ENCODE measurements at regions not wholly inside any gene's neighbourhood (a gene's known extent, or its start where the extent isn't known, plus 50 kb on each side); places are given as distances from the start of the nearest gene placed in this dataset.
"Not testable (repeated sequence)": the region's sequence is repeated elsewhere in the genome, so short reads cannot be mapped to it uniquely, and the experiment has no call there.

DNA sequence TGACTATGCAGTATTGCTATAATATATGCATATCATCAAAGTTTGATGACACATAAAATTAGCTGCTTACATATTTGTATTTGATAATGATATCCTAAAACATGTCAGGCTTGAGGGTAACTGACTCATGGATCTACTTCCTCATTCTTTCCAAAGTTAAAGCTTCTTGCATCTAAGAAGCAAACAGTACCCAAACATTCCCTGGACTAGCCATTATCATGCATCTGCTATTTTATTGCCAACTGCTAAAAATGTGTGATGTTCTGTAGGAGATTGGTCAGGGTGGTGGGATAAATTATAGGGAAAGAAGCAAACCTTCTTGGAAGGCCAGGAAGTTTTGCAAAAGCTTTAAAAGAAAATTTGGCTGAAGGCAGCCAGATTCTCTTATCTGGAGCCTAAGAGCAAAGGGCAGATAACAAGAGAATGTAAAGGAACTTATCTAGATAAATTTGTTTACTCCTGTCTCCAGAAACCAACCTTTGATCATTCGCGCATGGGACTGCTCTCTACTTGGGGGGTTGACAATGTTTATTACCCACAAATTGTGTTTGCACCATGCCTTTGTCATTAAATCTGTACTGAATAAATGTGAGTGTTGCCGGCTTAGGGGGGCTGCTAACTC, 604.1 kb upstream of the TLE4 start:
- Mint-ChIP-seq H3K36me3 (ENCODE audit: low read depth) (no peaks in the 10 kb centered on the region), H3K4me1 (no peaks in the 10 kb centered on the region), H3K9me3 (no peaks in the 10 kb centered on the region), H3K27me3 (no peaks in the 10 kb centered on the region), H3K4me3 (no peak overlapping the region), H3K27ac (no peak overlapping the region)
- no peak for ATAC-seq (replicated peaks)

DNA sequence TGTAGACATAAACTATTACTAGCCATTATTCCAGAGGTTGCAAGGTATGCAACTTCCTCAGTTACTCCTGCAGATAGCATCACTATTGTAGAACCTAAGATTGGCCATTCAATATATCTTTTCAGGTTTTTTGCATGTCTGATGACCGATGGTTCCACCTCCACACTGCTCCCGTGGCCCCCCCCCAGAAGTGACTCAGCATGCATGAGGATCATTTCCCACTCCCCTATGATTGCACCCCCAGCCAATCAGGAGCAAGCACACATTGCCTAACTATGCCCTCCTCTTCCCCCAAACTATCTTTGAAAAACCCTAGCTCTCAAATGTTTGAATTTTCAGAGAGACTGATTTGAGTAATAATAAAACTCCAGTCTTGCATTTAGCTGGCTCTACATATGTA, 601.4 kb upstream of the TLE4 start:
- no peak overlapping the region for H3K4me3 Mint-ChIP-seq
- H3K4me1 Mint-ChIP-seq, result no peaks in the 10 kb centered on the region
- H3K27ac Mint-ChIP-seq, result no peak overlapping the region
- no peak for ATAC-seq (replicated peaks)
- H3K27me3 Mint-ChIP-seq, result no peaks in the 10 kb centered on the region
- no peaks in the 10 kb centered on the region for H3K9me3 Mint-ChIP-seq
- H3K36me3 Mint-ChIP-seq (ENCODE audit: low read depth), result no peaks in the 10 kb centered on the region

DNA sequence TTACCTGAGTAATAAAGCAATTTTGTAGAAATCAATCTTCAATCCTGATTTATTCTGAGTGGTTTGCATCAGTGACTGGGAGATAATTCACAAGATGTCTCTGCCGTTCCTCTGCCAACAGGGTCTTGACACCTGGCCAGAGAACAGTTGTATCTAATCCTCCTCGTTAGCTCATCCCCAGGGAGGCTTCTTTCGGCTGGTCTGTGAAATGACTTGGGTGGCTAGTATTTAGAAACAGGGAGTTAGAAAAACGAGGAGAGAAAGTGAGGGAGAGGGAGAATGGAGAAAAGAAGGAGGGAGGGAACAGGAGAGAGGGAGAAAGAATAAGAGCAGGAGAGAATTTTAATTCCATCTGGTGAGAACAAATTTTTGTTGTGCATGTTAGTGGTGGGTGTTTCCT, 600.2 kb upstream of the TLE4 start:
- no peaks in the 10 kb centered on the region for H3K36me3 Mint-ChIP-seq (ENCODE audit: low read depth)
- no peak for ATAC-seq (replicated peaks)
- no peaks in the 10 kb centered on the region for H3K9me3 Mint-ChIP-seq
- no peaks in the 10 kb centered on the region for H3K27me3 Mint-ChIP-seq
- H3K4me3 Mint-ChIP-seq, result no peak overlapping the region
- no peak overlapping the region for H3K27ac Mint-ChIP-seq
- no peaks in the 10 kb centered on the region for H3K4me1 Mint-ChIP-seq

DNA sequence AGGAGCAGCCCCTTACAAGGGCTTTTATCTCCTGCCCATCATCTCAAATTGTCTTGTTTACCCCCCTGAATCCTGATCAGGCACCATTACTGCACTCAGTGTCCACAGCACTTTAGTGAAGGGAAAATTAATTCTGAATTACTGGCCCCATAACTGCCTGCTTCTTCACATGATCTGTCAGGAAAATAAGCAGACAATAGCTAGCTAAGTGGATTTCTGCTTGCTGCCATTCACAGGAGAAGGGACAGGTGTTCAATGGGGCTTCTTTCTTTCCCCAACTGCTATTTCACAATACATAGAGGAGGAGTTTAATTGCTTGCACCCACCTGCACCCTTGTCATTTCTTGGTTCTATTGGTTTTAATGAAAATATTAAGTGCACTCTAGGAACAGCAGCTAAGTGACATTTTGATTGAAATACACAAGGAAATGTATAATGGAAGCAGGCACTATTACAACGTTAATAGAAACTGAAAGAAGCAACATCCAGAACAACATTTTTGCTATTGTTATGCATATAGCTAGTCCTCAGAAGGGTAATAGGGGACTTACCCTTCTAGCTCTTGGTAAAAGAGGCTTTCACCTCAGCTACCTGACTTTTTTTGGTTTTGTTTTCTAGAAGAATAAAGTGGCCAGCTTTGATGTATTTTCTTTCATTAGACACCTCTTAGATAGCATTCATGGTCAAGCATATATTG, 599.3 kb upstream of the TLE4 start:
- no peak overlapping the region for H3K27ac Mint-ChIP-seq
- no peak for ATAC-seq (replicated peaks)
- H3K9me3 Mint-ChIP-seq, result no peaks in the 10 kb centered on the region
- no peaks in the 10 kb centered on the region for H3K27me3 Mint-ChIP-seq
- H3K4me3 Mint-ChIP-seq, result no peak overlapping the region
- no peaks in the 10 kb centered on the region for H3K4me1 Mint-ChIP-seq
- no peaks in the 10 kb centered on the region for H3K36me3 Mint-ChIP-seq (ENCODE audit: low read depth)

DNA sequence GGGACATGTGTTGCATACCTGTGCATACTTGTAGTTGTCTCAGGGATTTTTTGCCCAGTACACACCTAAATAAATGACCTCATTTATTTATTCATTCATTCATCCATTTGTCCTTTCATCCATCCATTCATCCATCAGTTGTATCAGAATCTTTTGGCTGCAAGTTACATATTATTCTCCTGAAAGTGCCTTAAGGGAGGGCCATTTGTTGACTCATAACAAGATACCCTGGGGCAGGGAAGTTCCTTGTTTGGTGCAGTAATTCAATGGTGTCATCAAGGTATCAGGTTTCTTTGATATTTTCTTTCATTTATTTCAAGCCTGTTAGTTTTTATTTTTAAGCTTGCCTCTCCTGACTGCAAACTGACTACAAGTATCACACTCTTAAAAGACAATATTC, 597.9 kb upstream of the TLE4 start:
- no peaks in the 10 kb centered on the region for H3K4me1 Mint-ChIP-seq
- no peaks in the 10 kb centered on the region for H3K36me3 Mint-ChIP-seq (ENCODE audit: low read depth)
- no peak for ATAC-seq (replicated peaks)

DNA sequence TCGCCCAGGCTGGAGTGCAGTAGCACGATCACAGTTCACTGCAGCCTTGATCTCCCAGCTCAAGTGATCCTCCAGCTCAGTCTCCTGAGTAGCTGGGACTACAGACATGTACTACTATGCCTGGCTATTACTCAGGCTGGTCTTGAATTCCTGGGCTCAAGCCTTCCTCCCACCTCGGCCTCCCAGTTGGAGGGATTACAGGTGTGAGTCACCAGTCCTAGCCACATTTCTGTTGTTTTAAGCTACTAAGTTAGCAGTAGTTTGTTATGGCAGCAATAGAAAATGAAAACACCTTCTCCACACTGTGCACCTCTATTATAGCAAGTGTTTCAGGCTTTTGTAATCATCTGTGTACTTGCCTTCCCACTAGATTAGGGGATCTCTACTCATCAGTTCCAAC, 588.9 kb upstream of the TLE4 start:
- H3K36me3 Mint-ChIP-seq (ENCODE audit: low read depth), result no peaks in the 10 kb centered on the region
- H3K27me3 Mint-ChIP-seq, result no peaks in the 10 kb centered on the region
- H3K9me3 Mint-ChIP-seq, result no peaks in the 10 kb centered on the region
- no peak overlapping the region for H3K27ac Mint-ChIP-seq
- no peaks in the 10 kb centered on the region for H3K4me1 Mint-ChIP-seq
- no peak for ATAC-seq (replicated peaks)
- H3K4me3 Mint-ChIP-seq, result no peak overlapping the region

More for the DNA sequence above, 597.9 kb upstream of the TLE4 start:
- H3K27me3 Mint-ChIP-seq, result no peaks in the 10 kb centered on the region
- H3K27ac Mint-ChIP-seq, result no peak overlapping the region
- H3K9me3 Mint-ChIP-seq, result no peaks in the 10 kb centered on the region
- no peak overlapping the region for H3K4me3 Mint-ChIP-seq

DNA sequence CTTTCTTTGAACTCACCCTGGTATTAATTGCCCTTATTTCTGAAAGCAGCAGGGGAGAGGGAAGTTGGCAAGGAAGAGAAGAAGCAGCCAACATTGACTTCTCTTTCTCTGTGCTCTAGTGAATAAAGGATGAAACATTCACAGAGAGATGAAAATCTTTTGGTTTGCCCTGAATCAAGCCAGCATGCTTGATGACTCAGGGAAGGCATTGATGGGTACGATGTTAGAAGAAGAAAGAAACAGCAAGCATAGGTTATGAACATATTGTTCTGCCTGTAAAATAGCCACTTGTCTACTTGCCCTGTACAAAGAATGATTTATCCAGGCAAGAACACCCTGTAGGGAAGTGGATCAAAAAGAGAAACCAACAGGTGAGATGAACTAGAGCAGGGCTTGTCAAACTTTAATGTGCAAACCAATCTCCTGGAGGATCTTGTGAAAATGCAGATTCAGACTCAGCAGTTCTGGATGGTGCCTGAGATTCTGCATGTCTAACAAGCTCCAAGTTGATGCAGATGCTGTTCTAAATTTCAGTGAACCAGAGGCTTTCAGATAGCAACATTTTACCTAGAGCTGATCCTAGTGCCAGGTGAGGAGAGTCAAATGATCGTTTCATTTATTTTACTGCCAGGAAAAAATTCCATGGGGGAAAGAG, 586.6 kb upstream of the TLE4 start:
- H3K9me3 Mint-ChIP-seq, result no peaks in the 10 kb centered on the region
- no peak for ATAC-seq (replicated peaks)
- no peak overlapping the region for H3K27ac Mint-ChIP-seq
- no peaks in the 10 kb centered on the region for H3K4me1 Mint-ChIP-seq
- no peaks in the 10 kb centered on the region for H3K36me3 Mint-ChIP-seq (ENCODE audit: low read depth)
- H3K27me3 Mint-ChIP-seq, result no peaks in the 10 kb centered on the region
- no peak overlapping the region for H3K4me3 Mint-ChIP-seq

DNA sequence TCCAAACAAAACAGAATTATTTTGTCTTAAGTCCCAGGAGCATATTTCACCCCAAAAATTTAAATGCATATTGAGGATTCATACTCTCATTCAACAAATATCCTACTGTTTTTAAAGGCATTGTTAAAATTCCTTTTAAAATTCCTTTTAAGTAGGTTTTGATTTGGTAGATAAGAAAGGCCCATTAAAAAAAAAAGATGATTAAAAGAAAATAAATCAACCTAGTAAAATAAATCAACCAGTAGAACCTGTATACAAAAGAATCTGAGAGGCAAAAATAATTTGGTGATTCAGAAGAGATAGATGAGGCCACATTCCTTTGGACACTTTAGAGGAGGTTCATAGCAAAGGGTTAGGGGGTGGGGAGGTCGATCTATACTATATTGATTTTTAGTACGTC, 585.3 kb upstream of the TLE4 start:
- no peaks in the 10 kb centered on the region for H3K36me3 Mint-ChIP-seq (ENCODE audit: low read depth)
- H3K27me3 Mint-ChIP-seq, result no peaks in the 10 kb centered on the region
- no peaks in the 10 kb centered on the region for H3K9me3 Mint-ChIP-seq
- no peak overlapping the region for H3K27ac Mint-ChIP-seq
- no peak for ATAC-seq (replicated peaks)
- no peaks in the 10 kb centered on the region for H3K4me1 Mint-ChIP-seq
- no peak overlapping the region for H3K4me3 Mint-ChIP-seq

DNA sequence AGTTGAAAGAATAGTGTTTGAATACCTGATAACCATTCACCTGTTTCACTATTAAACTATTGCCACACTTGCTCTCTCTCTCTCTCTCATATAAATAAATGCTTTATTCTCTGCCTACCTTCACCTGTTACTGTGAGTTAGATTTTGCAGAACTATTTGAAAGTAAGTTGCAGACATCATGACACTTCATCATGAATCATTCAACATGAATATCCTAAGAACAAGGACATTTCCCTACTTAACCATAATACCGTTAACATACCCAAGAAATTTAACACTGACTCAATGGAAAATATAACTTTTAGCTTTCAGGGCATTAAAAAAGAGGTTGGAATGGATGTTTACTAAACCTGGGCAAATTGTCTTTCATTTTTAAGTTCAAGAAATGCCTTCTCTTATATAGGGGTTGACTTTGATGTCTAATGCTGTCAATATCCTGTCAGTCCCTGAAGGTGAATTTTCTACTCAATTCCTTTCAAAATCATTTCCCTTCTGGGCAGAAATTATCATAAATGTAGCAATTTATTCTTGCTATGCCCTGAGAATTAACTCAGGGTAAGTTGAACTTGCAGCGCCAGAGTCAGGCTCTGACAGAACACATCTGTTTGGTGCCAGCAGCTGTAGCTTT, 582.6 kb upstream of the TLE4 start:
- Mint-ChIP-seq H3K27me3 (no peaks in the 10 kb centered on the region), H3K4me3 (no peak overlapping the region), H3K27ac (no peak overlapping the region), H3K9me3 (no peaks in the 10 kb centered on the region), H3K4me1 (no peaks in the 10 kb centered on the region), H3K36me3 (ENCODE audit: low read depth) (no peaks in the 10 kb centered on the region)
- no peak for ATAC-seq (replicated peaks)

DNA sequence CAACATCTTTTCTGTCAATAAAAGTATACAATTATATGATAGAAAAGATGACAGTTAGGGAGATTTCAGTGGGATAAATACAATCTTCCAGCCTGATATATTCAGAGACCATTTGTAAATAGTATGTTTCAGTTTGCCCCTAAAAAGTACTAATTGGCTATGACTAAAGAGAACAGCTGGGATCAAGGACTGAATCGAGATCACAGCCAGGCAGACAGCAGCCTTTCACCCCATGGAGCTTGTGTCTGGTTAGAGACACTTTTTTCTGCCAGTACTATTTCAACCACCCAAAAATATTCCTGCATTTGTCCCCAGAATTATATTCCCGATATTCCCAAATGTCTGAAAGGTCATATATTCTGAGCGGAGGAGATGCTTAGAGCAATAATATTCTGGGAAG, 577.3 kb upstream of the TLE4 start:
- Mint-ChIP-seq H3K27me3 (no peaks in the 10 kb centered on the region), H3K4me1 (no peaks in the 10 kb centered on the region), H3K9me3 (peaks cover 2% of the 10 kb centered on the region), H3K4me3 (no peak overlapping the region), H3K27ac (no peak overlapping the region), H3K36me3 (ENCODE audit: low read depth) (no peaks in the 10 kb centered on the region)
- no peak for ATAC-seq (replicated peaks)

DNA sequence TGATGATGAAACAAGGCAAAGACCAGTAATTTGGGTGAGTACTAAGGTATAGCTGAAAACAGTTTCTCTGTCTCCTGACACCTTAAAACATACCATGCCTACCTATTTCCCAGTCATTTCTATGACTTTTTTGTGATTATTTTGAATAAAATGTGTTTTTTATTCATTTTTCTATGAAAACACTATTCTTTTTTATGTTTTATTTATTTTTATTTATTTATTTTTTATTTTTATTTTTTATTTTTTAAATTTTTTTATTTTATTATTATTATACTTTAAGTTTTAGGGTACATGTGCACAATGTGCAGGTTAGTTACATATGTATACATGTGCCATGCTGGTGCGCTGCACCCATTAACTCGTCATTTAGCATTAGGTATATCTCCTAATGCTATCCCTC, 576.8 kb upstream of the TLE4 start:
- not testable (repeated sequence) for ATAC-seq (replicated peaks); H3K27ac Mint-ChIP-seq; H3K4me1 Mint-ChIP-seq; H3K4me3 Mint-ChIP-seq; H3K27me3 Mint-ChIP-seq; H3K9me3 Mint-ChIP-seq; H3K36me3 Mint-ChIP-seq (ENCODE audit: low read depth)

DNA sequence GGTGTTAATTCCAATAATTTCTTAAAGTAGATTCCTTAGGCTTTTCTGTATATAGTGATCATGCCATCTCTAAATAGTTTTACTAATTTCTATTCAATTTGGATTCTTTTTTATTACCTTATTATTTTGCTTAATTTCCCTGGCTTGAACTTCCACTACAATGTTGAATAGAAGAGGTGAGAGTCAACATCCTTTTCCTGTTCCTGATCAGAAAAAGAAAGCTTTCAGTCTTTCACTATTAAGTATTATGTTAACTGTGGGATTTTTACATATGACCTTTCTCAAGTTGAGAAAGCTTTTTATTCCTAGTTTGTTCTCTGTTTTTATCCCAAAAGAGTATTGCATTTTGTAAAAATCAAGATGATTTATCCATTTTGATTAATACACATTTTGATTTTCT, 574.5 kb upstream of the TLE4 start:
- Mint-ChIP-seq H3K9me3 (peaks cover 7% of the 10 kb centered on the region), H3K27ac (no peak overlapping the region), H3K4me3 (no peak overlapping the region), H3K36me3 (ENCODE audit: low read depth) (no peaks in the 10 kb centered on the region), H3K4me1 (no peaks in the 10 kb centered on the region), H3K27me3 (no peaks in the 10 kb centered on the region)
- ATAC-seq (replicated peaks), result no peak

DNA sequence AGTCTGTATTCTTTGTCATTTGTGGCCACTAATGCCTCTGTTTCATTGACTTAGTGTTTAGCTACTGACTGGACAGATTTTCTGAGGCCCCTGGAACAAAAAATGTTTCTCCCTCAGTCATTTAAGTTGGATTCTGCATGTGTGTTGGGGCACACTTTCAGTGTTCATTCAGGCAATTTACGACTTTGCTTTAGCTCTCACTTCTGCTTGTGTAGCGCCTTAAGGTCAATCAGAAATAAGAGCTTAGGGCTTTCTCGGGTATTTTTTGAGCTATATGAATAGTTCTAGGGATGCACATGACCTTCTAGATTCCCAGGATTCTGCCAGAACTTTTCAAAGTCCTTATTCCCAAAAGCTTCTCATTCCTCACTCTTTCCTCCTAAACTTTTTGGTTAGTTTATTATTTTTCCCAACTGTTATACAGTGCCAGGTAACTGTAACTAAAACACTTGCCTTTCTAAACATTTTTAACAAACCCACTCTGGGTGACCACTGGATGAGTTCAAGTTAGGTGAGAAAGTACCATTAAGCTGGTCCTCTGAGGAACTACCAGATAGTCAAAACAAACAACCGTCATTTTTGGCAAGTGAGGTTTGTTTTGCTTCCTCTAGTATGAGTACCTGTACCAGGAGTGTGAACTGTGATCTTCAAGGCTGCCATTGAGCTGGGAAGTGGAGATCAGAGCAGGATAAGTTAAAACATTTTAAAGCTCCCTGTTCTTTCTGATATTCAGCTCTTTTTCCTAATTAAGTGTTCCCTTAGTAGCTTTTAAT, 571.3 kb upstream of the TLE4 start:
- no peaks in the 10 kb centered on the region for H3K36me3 Mint-ChIP-seq (ENCODE audit: low read depth)
- no peak overlapping the region for H3K27ac Mint-ChIP-seq
- H3K4me3 Mint-ChIP-seq, result no peak overlapping the region
- peaks cover 10% of the 10 kb centered on the region for H3K9me3 Mint-ChIP-seq
- ATAC-seq (replicated peaks), result no peak
- H3K27me3 Mint-ChIP-seq, result no peaks in the 10 kb centered on the region
- no peaks in the 10 kb centered on the region for H3K4me1 Mint-ChIP-seq

DNA sequence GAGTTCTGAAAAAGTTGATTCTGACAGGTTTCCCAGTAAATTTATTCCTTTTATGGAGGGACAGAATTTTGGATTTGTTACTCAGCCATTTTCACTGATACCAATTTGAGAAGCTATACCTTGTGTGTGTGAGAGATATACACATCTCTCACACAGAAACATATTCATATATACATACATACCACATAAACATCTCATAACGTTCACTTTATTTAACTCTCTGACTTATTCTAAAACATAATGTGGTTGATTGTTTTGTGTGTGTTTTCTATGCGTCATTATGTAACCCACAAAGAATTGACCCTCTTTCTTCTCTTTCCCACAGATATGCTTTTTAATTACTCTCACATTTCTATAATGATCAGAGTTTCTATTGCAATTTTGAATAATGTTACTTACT, 570.8 kb upstream of the TLE4 start:
- ATAC-seq (replicated peaks), result no peak
- peaks cover 10% of the 10 kb centered on the region for H3K9me3 Mint-ChIP-seq
- no peaks in the 10 kb centered on the region for H3K27me3 Mint-ChIP-seq
- no peaks in the 10 kb centered on the region for H3K36me3 Mint-ChIP-seq (ENCODE audit: low read depth)
- no peak overlapping the region for H3K27ac Mint-ChIP-seq
- no peak overlapping the region for H3K4me3 Mint-ChIP-seq
- H3K4me1 Mint-ChIP-seq, result no peaks in the 10 kb centered on the region
